Right forelimb (tissue), 1 donor: ENCODE measurements at regions not wholly inside any gene's neighbourhood (a gene's known extent, or its start where the extent isn't known, plus 50 kb on each side); places are given as distances from the start of the nearest gene placed in this dataset.

Experiments
- DNase-seq: peaks from one replicate; pipeline ENCODE4 v3.0.0-alpha.2; 2018

DNA sequence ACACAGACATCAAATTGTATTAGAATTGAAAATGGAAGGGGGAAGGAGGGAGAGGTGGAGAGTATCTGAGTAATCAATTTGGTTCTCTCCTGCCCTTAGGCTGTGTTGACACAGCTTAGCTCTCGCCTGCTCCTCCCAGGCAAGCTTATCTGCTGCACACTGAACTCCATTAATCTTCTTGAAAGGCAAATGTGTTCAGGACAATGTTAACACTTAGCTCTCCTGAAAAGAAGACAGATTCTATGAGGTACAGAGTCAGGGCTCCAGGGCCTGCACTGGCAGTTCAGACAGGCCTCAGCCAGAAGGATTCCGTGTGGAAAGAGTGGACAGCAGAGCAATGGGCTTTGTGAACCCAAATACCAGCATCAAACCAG lies 430.0 kb upstream of the TNP1 start:
- no peak for DNase-seq

DNA sequence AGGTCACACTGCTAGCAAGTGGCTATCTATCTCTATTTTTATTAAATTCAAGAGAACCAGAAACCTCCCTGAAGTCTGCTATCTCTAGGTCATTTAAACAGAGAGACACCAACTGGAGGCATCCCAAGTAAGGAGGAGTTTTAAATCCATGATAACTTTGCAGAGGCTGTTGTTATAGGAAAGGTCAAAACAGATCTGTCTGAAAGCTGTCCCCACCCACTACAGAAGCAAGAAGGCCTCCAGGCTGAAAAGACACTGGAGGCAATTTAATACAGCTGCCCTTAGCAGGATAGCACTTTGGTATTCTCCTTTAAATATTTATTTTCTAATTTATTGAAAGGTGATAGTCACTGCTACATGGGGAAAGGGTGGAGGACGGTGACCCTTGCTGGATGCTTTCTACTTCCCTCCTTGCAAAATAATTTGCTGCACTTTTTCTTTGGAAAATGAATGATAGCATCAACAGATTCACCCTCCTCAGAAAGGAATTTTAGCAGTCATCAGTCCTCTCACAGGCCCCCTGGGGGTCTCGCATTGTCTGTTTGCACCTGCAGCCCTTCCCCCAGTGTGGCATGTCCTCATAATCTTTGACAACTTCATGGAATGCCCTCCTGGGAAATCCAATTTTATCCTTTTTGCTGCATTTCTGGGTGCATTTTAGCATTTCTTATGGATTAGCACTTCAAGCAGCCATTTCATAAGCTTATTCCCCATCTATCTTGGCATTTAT lies 429.5 kb upstream of the TNP1 start:
- DNase-seq = no peak

DNA sequence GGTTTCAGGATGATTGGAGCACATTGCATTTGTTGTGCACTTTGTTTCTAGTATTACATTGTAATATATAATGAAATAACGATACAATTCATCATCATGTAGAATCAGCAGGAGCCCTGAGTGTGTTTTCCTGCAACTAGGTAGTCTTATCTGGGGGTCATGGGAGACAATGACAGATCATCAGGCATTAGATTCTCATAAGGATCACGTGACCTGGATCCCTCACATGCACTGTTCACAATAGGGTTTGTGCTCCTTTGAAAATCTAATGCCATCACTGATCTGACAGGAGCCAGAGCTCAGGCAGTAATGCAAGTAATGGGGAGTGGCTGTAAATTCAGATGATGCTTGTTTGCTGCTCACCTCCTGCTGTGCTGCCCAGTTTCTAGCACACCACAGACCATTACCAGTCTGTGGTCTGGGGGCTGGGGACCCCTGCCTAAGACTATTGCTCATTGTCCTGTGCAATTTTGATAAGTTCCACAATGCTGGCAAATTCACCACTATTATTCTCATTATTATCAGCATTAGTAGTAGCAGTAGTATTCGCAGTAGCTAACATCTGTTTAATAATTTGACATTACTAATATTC lies 428.7 kb upstream of the TNP1 start:
- no peak for DNase-seq

DNA sequence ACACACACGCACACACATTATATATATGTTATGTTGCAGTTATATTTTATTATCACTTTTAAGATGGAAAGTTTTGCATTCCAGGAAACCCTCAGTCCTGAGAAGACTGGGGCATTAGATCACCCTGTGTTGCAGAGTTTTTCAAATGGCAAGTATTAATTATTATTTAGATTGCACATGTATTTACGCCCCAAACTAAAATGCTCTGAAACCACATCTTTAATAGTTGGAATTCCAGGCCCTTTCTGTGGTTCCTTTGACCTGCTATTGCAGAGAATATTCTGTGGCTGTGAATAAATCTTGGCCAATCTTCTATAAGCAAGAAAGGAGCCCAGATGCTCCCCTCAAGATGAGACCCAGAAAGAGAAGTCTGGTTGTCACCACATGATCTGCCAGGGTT lies 427.0 kb upstream of the TNP1 start:
- DNase-seq = no peak

DNA sequence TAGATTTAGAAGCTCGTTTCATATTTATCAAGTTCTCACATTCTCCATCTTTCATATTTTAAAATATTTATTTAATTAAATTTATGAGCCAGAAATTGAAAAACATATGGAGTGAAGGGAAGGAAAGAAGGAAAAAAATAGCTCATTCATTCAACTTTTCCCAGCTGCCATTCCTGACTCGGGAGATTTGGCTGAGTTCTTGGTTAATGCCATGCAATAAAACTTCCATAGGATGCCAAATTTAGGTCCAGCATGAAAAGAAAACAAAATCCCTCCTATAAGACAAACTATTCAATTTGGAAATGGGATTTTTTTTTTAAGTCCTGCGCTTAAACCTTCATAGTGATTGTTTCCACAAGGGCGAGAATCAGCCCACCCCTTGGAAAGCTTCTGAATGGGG lies 426.1 kb upstream of the TNP1 start:
- no peak for DNase-seq

DNA sequence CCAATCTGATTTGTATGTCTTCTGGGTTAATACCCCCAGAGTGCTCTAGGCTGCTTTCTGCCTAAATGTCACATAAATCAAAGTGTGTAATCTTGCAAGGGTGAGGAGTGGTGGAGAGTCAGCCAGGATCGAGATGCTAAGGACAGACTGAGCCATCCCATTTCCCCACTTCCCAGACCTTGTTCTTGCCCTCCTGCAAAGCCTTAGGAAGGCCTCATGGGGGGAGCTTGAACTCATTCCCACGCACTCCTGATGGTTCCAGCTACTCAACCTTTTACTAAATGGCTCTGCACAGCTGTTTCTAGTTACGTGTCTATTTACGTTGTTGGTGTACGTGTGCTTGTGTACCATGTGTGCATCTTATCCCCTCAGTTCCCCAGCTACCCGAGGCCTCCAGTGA lies 423.6 kb upstream of the TNP1 start:
- DNase-seq = no peak

DNA sequence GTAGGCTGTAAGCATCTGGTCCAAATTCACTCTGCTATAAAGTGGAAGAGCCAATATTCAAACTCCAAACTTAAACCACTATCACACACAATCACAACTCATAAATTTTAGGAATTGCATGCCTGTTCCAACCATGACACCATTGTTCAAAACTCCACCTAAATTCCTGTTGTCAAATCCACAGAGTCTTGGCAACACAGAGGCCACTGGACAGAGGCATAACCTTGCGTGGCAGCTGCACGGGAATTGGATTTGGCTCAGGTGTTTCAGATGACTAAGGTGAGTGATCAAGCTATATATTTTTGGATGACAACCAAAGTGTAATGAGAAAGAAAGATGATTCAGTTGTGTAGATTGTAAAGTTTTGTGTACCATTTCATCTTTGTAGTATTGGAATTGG lies 422.7 kb upstream of the TNP1 start:
- no peak for DNase-seq

DNA sequence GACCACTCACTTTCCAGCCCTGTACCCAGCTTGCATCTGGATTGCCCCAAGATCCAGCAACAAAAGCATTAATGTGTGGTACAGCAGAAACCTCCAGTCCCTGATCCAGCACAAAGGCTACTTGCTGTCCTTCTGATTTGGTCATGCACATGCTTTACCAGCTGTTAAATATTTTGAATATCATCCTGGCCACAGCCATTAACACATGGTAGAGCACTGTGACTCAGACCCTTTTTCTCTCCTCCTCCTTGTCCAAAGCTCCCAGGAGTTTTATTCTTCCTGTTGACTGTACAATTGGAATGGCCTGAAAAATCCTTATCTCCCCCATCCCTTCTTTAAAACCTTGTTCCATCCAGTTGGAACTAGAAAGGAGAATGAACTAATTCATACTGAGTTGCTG lies 419.7 kb upstream of the TNP1 start:
- DNase-seq = no peak

DNA sequence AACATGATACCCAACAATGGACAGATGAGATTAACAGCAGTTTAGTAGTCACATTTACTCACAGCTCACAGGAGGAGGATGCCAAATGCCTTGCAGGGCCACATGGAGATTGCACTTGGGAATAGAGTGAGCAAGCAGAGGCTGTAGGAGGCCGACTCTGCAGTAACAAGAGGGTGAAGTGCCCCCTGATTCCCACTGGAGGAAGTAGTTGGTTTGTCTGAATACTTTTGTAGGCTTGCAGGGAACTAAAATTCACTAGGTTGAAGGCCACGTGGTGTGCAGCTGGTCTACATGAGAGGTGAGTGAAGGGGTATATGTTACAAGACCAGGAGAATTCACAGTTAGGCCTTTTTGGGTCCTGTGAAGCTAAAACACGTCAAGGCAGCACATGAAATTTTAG lies 419.3 kb upstream of the TNP1 start:
- DNase-seq = no peak

DNA sequence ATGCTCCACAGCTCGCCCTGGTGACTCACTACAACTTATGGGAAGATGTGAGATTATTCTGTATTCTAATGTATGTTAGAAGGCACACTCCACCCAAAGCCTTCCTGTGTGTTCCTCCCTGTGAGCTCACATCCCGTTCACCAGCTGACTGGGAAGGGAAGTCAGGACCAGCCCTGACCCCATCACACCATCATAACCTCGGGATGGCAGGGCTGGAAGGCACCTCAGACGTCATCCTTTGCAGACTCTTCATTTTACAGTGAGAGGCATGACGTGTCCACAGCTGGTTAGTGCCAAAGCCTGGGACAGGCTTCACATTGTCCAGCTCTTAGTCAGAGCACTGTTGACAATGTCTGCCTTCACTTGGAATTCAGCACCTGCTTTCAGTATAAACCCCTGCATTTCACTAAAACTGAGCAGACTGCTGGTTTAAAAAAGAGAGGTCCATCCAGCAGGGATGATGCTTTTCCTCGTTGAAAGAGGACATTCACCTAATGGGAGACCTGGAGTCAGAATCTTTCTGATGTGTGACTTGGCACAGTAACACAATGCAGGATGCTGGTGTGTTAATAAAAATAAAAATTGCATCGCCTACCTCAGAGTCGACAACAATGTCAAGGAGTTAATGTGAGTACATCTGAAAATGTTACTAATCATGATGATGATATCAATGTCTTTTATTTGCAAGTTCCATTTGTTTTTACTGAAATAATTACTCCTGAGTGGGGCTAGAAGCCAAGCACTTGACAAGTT lies 418.0 kb upstream of the TNP1 start:
- peak; percentile 60 for DNase-seq

DNA sequence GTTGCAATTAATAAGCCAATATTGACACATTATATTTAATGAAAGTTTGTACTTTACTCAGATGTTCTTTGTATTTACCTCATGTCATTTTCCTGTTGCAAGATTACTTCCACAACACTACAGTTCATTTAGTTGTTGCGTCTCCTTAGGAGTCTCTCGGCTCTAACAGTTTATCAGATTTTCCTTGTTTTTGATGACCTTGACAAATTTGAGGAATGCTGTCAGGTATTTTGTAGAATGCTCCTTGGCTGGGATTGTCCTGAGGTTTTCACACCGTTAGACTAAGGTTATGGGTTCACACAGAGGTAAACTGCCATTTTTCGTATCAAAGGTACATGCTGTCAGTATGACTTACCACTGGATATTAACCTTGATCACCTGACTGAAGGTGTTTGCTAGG lies 416.6 kb upstream of the TNP1 start:
- DNase-seq = no peak

DNA sequence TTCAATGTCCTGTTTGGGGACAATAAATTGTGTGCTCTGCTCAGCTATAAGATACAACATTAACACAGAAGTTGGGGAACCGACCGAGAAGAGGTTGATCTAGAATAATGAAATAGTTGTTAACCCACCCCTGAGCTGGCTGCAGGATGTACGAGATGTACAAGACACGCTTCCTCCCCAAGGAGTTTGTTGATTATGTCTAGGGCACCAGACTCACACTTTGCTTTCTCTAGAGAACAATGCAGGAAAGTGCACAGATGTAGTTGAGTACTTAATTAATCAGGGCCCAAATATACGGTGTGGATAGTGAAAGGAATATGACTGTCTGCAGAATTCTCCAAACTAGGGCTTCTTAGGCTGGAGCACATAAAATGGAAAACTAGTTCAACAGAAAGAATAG lies 415.2 kb upstream of the TNP1 start:
- no peak for DNase-seq

DNA sequence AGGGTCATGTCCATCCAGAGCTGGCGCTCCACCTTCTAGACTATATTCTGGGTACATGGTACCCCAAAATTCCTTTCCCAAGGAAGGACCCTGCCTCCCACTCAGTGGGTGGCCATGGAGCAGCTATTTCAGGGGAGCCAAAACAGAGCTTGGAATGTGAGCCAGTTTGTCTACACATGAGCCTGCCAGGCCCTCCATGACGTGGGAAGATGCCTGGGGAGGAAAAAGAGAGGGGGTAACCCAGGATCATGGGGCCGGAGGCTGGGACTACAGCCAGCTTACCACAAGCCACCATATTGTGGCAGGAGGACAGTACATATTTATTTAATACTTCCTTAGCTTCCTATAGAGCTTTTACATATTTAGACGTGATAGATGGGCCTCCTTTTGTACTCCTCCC lies 414.7 kb upstream of the TNP1 start:
- no peak for DNase-seq

DNA sequence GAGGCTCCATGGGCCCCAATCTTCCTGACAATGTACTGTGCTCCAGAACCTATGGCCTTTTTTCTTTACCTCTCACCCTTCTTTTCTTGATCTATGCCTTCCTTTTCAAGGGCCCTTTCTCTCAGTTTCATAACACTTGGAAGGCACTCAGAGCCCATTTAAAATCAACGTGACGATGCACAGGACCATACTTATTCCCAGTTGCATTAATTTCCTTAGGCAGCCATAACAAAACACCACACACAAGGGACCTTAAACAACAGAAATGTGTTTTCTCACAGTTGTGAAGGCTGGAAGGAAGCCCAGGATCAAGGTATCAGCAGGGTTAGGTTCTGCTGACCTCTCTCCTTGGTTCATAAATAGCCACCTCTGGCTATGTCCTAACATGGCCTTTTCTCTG lies 414.0 kb upstream of the TNP1 start:
- no peak for DNase-seq

DNA sequence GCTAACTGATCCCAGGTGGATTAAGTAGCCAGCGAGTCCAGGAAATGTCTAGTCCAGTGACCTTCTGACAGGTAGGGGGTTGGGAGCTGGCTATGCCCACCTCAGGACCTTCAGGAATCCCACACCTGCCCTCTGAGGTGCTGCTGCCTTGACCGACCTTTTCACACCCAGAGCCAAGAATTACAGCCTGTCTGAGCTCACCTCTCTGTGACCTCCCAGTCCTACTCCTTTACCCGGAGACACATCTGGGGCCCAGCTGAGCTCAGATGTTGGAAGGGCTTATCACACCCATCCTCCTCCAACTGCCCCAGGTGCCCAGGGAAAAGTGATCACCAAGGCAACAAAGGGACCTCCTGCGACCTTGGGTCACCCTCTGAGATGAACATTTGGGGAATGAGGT lies 413.3 kb upstream of the TNP1 start:
- no peak for DNase-seq

DNA sequence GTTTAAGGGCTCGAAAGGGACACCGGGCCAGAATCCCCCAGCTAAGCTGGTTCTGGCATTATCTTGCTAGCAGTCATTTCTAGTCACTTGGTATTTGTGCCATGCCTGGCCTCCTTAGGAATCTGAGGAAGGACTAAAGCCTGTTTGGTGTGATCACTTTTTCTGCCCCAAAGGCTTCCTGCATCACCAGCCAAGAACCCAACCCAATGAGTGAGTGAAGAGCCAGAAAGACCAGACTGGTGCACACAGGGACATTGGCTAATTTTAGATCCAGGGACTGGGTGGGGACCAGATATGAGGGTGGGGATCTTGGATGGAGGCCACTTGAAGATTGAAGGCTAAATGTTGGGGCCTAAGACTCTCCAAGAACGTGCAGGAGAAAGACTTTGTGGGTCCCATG lies 411.9 kb upstream of the TNP1 start:
- DNase-seq = no peak

DNA sequence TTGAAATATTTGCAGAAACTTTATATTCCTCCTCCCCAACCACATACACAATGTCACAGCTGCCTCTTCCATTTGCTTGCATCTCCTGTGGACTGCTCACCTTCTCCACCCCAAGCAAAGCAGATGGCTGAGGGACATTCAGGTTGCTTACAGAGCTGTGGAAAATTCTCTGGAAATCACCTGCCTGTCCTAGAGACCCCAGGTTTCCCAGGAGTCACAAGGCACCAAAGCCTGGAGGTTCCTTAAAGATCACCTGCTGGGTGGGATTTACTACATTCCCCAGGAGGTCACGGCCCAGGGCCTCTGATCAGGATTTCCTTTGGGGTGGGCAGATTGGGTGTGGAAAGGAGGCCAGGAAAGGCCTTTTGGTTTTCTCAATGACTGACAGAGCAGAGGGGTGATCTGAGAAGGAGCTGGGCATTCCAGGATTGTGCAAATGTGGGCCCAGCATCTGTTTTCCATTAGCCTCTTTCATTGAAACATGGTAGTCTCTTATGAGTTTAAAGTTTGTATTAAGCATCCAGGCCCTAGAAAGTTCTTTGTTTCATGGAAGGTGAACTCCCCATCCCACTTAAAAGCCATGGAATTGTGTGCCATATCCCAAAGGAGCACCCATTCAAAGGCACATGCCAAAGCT lies 410.7 kb upstream of the TNP1 start:
- DNase-seq = no peak

DNA sequence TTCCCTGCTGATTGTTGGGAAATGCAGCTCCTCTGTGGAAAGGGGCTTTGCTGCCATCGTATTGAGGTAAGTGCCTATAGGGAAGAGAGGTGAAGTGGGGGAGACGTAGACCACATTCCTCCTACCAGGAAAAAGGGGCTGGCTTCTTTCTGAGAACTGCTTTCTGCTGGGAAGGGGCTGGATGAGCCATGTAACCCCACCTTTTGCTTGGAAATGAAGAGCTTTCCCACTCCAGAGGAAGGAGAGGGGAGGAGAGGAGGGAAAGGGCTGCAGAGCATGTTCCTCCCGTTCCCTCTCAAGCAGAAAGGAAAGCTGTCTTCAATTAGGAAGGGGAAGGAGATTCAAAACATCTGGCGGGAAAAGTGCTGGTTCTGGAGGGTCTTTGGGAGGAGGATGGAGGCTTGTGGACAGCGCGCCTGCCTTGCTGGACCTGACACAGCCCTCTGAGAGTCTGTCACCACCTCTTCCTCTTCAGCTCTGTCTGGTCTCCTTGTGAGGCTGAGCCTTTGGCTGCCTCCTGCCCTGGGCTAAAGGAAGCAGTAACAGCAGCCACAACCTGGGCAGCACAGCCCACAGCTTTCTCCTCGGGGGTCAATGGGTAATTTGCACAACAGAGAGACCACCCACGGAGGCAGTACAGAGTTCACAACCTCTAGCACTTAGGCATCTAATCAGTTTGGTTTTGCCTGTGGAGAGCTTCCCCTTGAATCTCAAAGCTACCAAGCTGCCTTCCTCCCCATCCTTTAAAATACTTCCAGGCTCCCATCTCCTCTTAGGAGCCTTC lies 410.0 kb upstream of the TNP1 start:
- peak; percentile 60 for DNase-seq

DNA sequence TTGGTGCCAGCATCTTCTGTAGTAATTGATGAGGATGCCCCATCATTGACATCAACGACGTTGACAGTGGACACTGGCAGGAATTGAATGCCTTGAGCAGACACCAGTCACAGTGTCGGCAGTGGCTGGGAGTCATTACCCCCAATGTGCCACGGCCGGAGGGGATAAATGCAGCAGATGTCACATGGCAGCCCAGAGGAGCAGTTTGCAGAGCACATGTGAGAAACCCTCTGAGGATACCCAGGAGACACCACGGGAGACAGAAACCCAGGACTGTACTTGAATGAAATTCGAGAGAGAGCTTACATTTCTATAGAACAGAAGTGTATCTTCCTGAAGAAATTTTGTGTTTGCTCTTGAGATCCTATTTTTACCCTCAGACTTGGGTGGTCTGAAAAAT lies 409.1 kb upstream of the TNP1 start:
- DNase-seq = no peak

DNA sequence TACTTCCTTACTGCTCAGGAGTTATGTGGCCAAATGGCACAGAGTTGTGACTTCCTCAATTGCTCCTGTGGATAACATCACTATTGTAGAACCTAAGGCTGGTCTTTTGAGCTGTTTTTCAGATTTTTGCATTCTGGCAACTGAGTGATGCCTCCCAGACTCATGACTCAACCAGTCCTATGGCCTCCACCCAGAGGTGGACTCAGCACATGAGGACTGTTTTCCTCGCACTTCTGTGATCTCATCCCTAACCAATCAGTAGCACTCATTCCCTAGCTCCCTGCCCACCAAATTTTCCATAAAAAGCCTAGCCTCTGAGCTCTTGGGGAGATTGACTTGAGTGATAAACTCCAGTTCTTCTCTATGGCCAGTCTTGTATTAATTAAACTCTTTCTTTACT lies 407.9 kb upstream of the TNP1 start:
- no peak for DNase-seq

DNA sequence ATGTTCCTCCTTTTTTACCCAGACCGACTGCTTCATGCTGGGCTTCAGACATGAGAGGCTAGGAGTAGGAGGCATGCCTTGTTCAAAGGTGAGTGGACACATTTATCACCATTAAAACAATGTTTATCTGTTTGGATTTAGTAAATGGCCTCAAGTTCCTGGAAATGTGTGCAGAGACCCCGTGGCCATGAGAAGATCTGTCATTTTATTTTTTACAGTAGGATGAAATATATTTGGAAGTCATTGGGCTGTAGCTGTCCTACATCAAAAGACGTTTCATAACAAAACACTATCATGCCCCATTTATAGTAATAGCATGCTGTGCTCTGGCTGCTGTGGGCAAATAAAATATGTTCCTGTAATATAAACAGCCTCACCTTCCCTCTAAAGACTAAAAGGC lies 403.9 kb upstream of the TNP1 start:
- DNase-seq = no peak

DNA sequence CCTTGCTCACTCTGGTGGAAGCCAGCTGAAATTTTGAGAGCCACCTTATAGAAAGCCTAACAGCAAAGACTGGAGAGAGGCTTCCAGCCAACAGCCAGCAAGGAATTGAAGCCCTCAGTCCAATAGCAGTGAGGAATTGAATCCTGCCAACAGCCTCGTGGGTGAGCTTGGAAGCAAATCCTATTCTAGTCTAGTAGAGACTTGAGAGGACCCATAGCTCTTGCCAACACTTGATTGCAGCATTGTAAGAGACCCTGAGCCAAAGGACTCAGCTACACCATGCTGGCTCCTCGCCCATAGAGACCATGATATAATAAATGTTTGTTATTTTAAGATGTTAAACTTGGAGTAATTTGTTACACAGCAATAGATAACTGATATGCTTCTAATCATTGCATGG lies 403.0 kb upstream of the TNP1 start:
- no peak for DNase-seq

DNA sequence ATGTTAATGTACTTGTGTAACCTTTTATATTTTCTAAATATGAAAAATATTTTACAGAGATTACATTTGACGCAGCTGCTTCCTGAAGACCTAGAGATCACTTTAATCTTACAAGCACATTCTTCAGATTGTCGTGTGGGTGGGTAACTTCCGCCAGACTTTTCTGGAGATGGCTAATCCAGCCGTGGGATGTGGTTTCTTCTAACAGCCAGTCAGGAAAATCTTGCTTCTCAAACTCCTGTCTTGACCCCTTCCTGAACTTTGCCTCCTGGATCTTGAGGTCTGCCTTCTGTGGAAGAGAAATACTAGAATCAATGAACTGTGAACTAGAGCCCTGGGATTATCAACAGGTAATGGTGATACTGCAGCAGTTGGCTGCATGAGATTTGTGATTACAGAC lies 401.6 kb upstream of the TNP1 start:
- no peak for DNase-seq
